ENCODE measurements at regions not wholly inside any gene's neighbourhood (a gene's known extent, or its start where the extent isn't known, plus 50 kb on each side); places are given as distances from the start of the nearest gene placed in this dataset.

DNA sequence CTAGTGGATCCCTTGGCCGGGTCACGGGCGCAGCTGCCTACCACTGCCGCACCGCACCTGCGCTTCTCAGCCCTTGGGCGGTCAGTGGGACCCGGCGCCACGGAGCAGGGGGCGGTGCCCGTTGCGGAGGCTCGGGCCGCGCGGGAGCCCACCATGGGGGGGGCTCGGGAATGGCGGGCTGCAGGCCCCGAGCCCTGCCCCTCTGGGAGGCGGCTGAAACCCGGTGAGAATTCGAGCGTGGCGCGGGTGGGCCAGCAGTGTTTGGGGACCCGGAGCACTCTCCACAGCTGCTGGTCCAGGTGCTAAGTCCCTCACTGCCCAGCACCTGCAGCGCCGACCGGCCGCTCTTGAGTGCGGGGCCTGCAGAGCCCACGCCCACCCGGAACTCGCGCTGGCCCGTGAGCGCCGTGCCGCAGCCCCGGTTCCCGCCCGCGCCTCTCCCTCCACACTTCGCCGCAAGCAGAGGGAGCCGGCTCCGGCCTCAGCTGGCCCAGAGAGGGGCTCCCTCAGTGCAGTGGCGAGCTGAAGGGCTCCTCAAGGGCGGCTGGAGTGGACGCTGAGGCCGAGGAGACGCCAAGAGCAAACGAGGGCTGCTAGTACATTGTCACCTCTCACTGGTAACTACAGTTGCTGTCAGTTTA lies 120.5 kb upstream of the TMEM170B start:
- TF ChIP-seq EP300 (IDR thresholded peaks at IDR 0.05) (no peak), POLR2AphosphoS5 (IDR thresholded peaks at IDR 0.05) (no peak)
- TF ChIP-seq, protein P1, sequence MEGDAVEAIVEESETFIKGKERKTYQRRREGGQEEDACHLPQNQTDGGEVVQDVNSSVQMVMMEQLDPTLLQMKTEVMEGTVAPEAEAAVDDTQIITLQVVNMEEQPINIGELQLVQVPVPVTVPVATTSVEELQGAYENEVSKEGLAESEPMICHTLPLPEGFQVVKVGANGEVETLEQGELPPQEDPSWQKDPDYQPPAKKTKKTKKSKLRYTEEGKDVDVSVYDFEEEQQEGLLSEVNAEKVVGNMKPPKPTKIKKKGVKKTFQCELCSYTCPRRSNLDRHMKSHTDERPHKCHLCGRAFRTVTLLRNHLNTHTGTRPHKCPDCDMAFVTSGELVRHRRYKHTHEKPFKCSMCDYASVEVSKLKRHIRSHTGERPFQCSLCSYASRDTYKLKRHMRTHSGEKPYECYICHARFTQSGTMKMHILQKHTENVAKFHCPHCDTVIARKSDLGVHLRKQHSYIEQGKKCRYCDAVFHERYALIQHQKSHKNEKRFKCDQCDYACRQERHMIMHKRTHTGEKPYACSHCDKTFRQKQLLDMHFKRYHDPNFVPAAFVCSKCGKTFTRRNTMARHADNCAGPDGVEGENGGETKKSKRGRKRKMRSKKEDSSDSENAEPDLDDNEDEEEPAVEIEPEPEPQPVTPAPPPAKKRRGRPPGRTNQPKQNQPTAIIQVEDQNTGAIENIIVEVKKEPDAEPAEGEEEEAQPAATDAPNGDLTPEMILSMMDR (IDR thresholded peaks at IDR 0.05): no peak
